ENCODE measurements at regions not wholly inside any gene's neighbourhood (a gene's known extent, or its start where the extent isn't known, plus 50 kb on each side); places are given as distances from the start of the nearest gene placed in this dataset.

DNA sequence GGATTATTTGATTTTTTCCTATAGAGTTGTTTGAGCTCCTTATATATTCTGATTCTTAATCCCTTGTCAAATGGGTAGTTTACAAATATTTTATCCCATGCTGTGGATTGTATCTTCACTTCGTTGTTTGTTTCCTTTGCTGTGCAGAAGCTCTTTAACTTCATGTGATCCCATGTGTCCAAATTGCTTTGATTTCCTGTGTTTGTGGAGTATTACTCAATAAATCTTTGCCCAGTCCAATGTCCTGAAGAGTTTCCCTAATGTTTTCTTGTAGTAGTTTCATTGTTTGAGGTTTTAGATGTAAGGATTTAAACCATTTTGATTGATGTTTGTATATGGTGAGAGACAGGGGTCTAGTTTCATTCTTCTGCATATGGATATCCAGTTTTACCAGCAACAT, 143.7 kb upstream of the HTR1E start:
- TF ChIP-seq CTCF (IDR thresholded peaks at IDR 0.05; ENCODE audit: borderline replicate concordance, extremely low read depth, low read length, poor library complexity, severe bottlenecking) (no peak), EZH2 (IDR thresholded peaks at IDR 0.05; ENCODE audit: borderline replicate concordance, low read depth, low read length, severe bottlenecking) (no peak)
